ENCODE measurements at regions not wholly inside any gene's neighbourhood (a gene's known extent, or its start where the extent isn't known, plus 50 kb on each side); places are given as distances from the start of the nearest gene placed in this dataset.
"Not testable (repeated sequence)": the region's sequence is repeated elsewhere in the genome, so short reads cannot be mapped to it uniquely, and the experiment has no call there.

GRCh38 chr12:11547271-11547646, 102.2 kb upstream of the ETV6 start:
- TF ChIP-seq POLR2A (IDR thresholded peaks at IDR 0.05; ENCODE audit: low read depth, low read length); TAF1 (IDR thresholded peaks at IDR 0.05; ENCODE audit: borderline replicate concordance, low read depth, low read length); POLR2AphosphoS5 (IDR thresholded peaks at IDR 0.05; ENCODE audit: low read depth, low read length): not testable (repeated sequence)
